ENCODE measurements at regions not wholly inside any gene's neighbourhood (a gene's known extent, or its start where the extent isn't known, plus 50 kb on each side); places are given as distances from the start of the nearest gene placed in this dataset.

GRCh38 chr4:175871774-175872405 lies 59.8 kb upstream of the GPM6A start:
- DNase-seq, result no peak

GRCh38 chr4:175873707-175874106 lies 61.6 kb upstream of the GPM6A start:
- DNase-seq, result no peak

GRCh38 chr4:175874306-175874705 lies 62.2 kb upstream of the GPM6A start:
- no peak for DNase-seq

GRCh38 chr4:175875993-175876771 lies 64.1 kb upstream of the GPM6A start:
- no peak for DNase-seq

GRCh38 chr4:175882891-175883290 lies 70.8 kb upstream of the GPM6A start:
- DNase-seq, result no peak

GRCh38 chr4:175884048-175884447 lies 72.0 kb upstream of the GPM6A start:
- DNase-seq, result no peak

- DNase-seq, result no peak
Measured at GRCh38 chr4:175891231-175891630, 79.2 kb upstream of the GPM6A start.

- no peak for DNase-seq
Measured at GRCh38 chr4:175891851-175892250, 79.8 kb upstream of the GPM6A start.

GRCh38 chr4:175905925-175906324 lies 93.9 kb upstream of the GPM6A start:
- no peak for DNase-seq

GRCh38 chr4:175906384-175906783 lies 94.3 kb upstream of the GPM6A start:
- DNase-seq, result no peak

GRCh38 chr4:175910700-175911099 lies 98.6 kb upstream of the GPM6A start:
- DNase-seq, result no peak

- DNase-seq, result no peak
Measured at GRCh38 chr4:175916626-175917351, 104.7 kb upstream of the GPM6A start.

- no peak for DNase-seq
Measured at GRCh38 chr4:175927121-175927520, 115.1 kb upstream of the GPM6A start.

- no peak for DNase-seq
Measured at GRCh38 chr4:175929441-175929840, 117.4 kb upstream of the GPM6A start.

GRCh38 chr4:175929932-175930331 lies 117.9 kb upstream of the GPM6A start:
- no peak for DNase-seq

GRCh38 chr4:175930471-175930870 lies 118.4 kb upstream of the GPM6A start:
- no peak for DNase-seq

GRCh38 chr4:175932116-175932515 lies 120.1 kb upstream of the GPM6A start:
- no peak for DNase-seq

- no peak for DNase-seq
Measured at GRCh38 chr4:175934506-175934905, 122.4 kb upstream of the GPM6A start.

GRCh38 chr4:175935016-175935661 lies 123.1 kb upstream of the GPM6A start:
- no peak for DNase-seq

- DNase-seq, result no peak
Measured at GRCh38 chr4:175944126-175944910, 121.3 kb upstream of the WDR17 start.

GRCh38 chr4:175946472-175947116 lies 119.0 kb upstream of the WDR17 start:
- DNase-seq, result no peak

- DNase-seq, result peak; percentile 16
Measured at GRCh38 chr4:175947117-175947722, 118.4 kb upstream of the WDR17 start.

Measured in activated CD4-positive, alpha-beta T cell treated with anti-CD3 and anti-CD28 coated beads, Interleukin-2, amount 50 U/mL, for 16 hours (primary cell).